PC-9 (cell line): ENCODE measurements at regions not wholly inside any gene's neighbourhood (a gene's known extent, or its start where the extent isn't known, plus 50 kb on each side); places are given as distances from the start of the nearest gene placed in this dataset.

ENCODE experiments used
- BruUV-seq: library from RNA; stranded (reverse); fragments of 400-500 nt; replicated peaks from 2 replicates; lab custom pipeline; 2021; lab: Mats Ljungman, UMichigan
- CTCF ChIA-PET: fragments of 300-600 bp; sonication (Branson Sonifier 250); formaldehyde crosslinking; loops from one replicate; lab custom pipeline; 2022; ENCODE audit warnings: antibody characterized with exemption; lab: Charles Lee
- POLR2A ChIA-PET: fragments of 300-600 bp; sonication (Branson Sonifier 250); formaldehyde crosslinking; loops from one replicate; lab custom pipeline; 2022; ENCODE audit warnings: antibody characterized with exemption; ENCODE audit not compliant: unreplicated experiment; lab: Charles Lee
- DNase-seq, 2 experiments: peaks; one replicate each; pipeline versions ENCODE4 v3.0.0 to v3.0.0-alpha.2; 2015 to 2022; ENCODE audit warnings: mixed read lengths in 1 of 2
- H2AFZ ChIP-seq: fragments of 200-600 bp; sonication (generic); 2 replicates; pipeline ENCODE4 v1.8.1; 2017; ENCODE audit warnings: antibody characterized with exemption
- H3F3A ChIP-seq: fragments of 200-600 bp; sonication (generic); 2 replicates; pipeline ENCODE4 v1.8.1; 2017; ENCODE audit warnings: antibody characterized with exemption, mild to moderate bottlenecking, low read depth; ENCODE audit not compliant: insufficient read depth
- H3K27ac ChIP-seq: fragments of 200-600 bp; sonication (generic); 2 replicates; pipeline ENCODE4 v1.6.1; 2016; ENCODE audit warnings: mixed run types
- H3K27me3 ChIP-seq: fragments of 200-600 bp; sonication (generic); 2 replicates; pipeline ENCODE4 v1.6.1; 2016; ENCODE audit warnings: low read depth, mixed run types; ENCODE audit not compliant: insufficient read depth
- H3K36me3 ChIP-seq: fragments of 200-600 bp; sonication (generic); 2 replicates; pipeline ENCODE4 v1.6.1; 2016; ENCODE audit warnings: low read depth, mixed run types
- H3K4me1 ChIP-seq: fragments of 200-600 bp; sonication (generic); replicated peaks from 2 replicates; pipeline ENCODE4 v1.6.1; 2016; ENCODE audit warnings: mixed run types; ENCODE audit not compliant: insufficient read depth
- H3K4me2 ChIP-seq: fragments of 200-600 bp; sonication (generic); 2 replicates; pipeline ENCODE4 v1.6.1; 2017; ENCODE audit warnings: mixed run types
- H3K4me3 ChIP-seq: fragments of 200-600 bp; sonication (generic); 2 replicates; pipeline ENCODE4 v1.6.1; 2016; ENCODE audit warnings: mixed run types
- H3K79me2 ChIP-seq: fragments of 200-600 bp; sonication (generic); 2 replicates; pipeline ENCODE4 v1.6.1; 2017; ENCODE audit warnings: low read depth, mixed run types
- H3K9me2 ChIP-seq: fragments of 200-600 bp; sonication (generic); 2 replicates; pipeline ENCODE4 v1.8.1; 2017; ENCODE audit warnings: mild to moderate bottlenecking; ENCODE audit not compliant: insufficient read depth
- H3K9me3 ChIP-seq: fragments of 200-600 bp; sonication (generic); 2 replicates; pipeline ENCODE4 v1.8.1; 2016; ENCODE audit warnings: low read depth; ENCODE audit not compliant: insufficient read depth
- H4K20me1 ChIP-seq: fragments of 200-600 bp; sonication (generic); 2 replicates; pipeline ENCODE4 v1.8.1; 2017; ENCODE audit not compliant: insufficient read depth
- EZH2 ChIP-seq: fragments of 200-600 bp; sonication (generic); IDR thresholded peaks from 2 replicates; pipeline ENCODE4 v1.8.0; 2017; ENCODE audit warnings: antibody characterized with exemption, low read depth
- intact Hi-C: fragments of 100-400 bp; cut with micrococcal nuclease; formaldehyde crosslinking; loops from one replicate; pipeline ENCODE4 v1.10.0; 2022; ENCODE audit not compliant: unreplicated experiment
- TF ChIP-seq, protein P1 (sequence below): fragments of 200-600 bp; sonication (generic); conservative IDR thresholded peaks from 2 replicates; pipeline ENCODE4 v1.6.1; 2017; ENCODE audit warnings: mixed run types, antibody characterized with exemption, mild to moderate bottlenecking, moderate library complexity

DNA sequence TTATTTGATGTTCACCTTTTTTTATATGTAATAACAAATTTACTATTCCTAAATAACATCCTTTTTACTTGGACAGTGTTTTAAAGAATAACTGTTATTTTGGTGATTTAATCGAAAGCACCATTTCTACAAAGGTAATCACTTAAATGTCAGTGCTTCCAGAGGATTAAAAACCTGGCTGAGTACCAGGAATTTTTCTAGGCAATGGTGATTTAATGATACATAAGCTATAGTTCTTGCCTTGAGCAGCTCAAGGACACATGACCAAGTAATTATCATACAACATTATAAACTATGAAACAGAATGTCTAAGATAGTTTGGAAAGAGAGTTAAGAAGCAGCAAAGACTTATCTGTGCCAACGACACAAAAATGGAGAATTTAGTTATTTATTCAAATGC, 1291.9 kb upstream of the TENM3 start:
- no peak overlapping the region for H2AFZ ChIP-seq
- no peak for TF ChIP-seq EZH2
- TF ChIP-seq, protein P1, sequence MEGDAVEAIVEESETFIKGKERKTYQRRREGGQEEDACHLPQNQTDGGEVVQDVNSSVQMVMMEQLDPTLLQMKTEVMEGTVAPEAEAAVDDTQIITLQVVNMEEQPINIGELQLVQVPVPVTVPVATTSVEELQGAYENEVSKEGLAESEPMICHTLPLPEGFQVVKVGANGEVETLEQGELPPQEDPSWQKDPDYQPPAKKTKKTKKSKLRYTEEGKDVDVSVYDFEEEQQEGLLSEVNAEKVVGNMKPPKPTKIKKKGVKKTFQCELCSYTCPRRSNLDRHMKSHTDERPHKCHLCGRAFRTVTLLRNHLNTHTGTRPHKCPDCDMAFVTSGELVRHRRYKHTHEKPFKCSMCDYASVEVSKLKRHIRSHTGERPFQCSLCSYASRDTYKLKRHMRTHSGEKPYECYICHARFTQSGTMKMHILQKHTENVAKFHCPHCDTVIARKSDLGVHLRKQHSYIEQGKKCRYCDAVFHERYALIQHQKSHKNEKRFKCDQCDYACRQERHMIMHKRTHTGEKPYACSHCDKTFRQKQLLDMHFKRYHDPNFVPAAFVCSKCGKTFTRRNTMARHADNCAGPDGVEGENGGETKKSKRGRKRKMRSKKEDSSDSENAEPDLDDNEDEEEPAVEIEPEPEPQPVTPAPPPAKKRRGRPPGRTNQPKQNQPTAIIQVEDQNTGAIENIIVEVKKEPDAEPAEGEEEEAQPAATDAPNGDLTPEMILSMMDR = no peak
- no TSS peak for BruUV-seq
- no peaks in the 10 kb centered on the region for H3K79me2 ChIP-seq
- no peaks in the 10 kb centered on the region for H3K36me3 ChIP-seq
- H3F3A ChIP-seq = no peaks in the 10 kb centered on the region
- ChIA-PET CTCF (no interaction called here), POLR2A (interaction anchor here (0.7 kb wide), 1 partner anchor 1558 kb away, joined by 8 read pairs; no protein-coding TSS in a partner anchor)
- no peak for DNase-seq
- H3K9me2 ChIP-seq = no peaks in the 10 kb centered on the region
- H4K20me1 ChIP-seq = no peaks in the 10 kb centered on the region
- intact Hi-C loops = no loop called here
- no peaks in the 10 kb centered on the region for H3K9me3 ChIP-seq
- no peak overlapping the region for H3K4me2 ChIP-seq
- no peak overlapping the region for H3K27ac ChIP-seq
- H3K4me1 ChIP-seq = no peaks in the 10 kb centered on the region
- H3K4me3 ChIP-seq = no peak overlapping the region
- no peaks in the 10 kb centered on the region for H3K27me3 ChIP-seq

DNA sequence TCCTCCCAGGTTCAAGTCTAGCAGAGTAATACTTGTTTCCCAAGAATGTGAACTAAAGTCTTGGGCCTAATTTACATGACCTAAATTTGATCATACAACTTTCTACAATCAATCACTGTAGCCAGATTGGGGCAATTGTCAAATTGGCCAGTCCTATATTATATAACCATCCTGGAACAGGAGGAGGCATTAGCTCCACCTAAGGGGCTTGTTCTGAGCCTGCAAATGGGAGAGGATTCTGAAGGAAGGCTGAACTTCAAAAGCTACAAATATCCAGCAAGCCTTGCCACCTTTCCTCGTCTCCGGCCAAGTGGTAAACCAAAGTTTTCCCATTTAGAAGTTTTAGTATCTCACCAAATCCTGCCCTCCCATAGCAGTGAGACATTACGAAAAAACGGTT, 1289.6 kb upstream of the TENM3 start:
- no peak overlapping the region for H3K4me2 ChIP-seq
- intact Hi-C loops = no loop called here
- BruUV-seq = no TSS peak
- POLR2A ChIA-PET = no interaction called here
- TF ChIP-seq EZH2 = no peak
- TF ChIP-seq, protein P1 = no peak
- no peak overlapping the region for H2AFZ ChIP-seq
- no peak overlapping the region for H3K27ac ChIP-seq
- CTCF ChIA-PET = no interaction called here
- no peaks in the 10 kb centered on the region for H3K36me3 ChIP-seq
- no peaks in the 10 kb centered on the region for H3K79me2 ChIP-seq
- H3K4me1 ChIP-seq = no peaks in the 10 kb centered on the region
- H4K20me1 ChIP-seq = no peaks in the 10 kb centered on the region
- H3K9me3 ChIP-seq = no peaks in the 10 kb centered on the region
- H3K4me3 ChIP-seq = no peak overlapping the region
- no peak for DNase-seq
- no peaks in the 10 kb centered on the region for H3K27me3 ChIP-seq
- H3F3A ChIP-seq = no peaks in the 10 kb centered on the region
- no peaks in the 10 kb centered on the region for H3K9me2 ChIP-seq

DNA sequence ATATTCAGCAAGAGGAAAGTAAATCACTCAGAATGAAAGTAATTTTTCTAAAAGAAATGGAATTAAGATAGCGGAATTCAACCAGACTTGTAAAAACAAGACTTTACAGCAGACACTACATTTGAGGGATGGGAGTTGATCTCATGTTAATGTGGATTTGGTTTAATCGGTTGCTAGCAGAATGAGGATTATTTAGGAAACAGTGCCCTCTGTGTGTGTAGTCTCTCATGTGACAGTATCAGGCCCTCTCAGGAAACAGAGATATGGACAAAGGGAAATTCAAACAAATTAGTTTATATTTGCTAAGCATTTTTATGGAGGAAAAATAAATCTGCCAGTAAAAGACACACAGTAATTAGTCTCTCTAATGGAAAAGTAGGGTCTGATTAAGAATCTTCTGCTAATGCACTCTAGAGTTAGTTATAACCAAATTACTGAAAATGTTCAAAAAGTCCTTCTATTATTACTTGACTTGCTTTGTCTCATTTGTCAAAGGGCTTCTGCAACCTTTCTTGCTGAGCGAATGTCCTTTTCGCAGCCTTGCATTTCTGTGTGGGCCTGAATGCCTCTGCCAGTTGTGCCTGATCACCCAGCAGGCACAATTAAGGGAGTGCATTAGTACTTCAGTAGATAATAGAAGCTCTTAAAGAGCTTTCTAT, 1282.3 kb upstream of the TENM3 start:
- TF ChIP-seq, protein P1 = no peak
- TF ChIP-seq EZH2 = no peak
- ChIA-PET POLR2A (no interaction called here), CTCF (no interaction called here)
- intact Hi-C loops = no loop called here
- Histone ChIP-seq H3K9me2 (no peaks in the 10 kb centered on the region), H3K4me2 (no peak overlapping the region), H3K79me2 (no peaks in the 10 kb centered on the region), H3K4me1 (no peaks in the 10 kb centered on the region), H3K27ac (no peak overlapping the region), H2AFZ (no peak overlapping the region), H3K36me3 (no peaks in the 10 kb centered on the region), H4K20me1 (no peaks in the 10 kb centered on the region), H3F3A (no peaks in the 10 kb centered on the region), H3K27me3 (no peaks in the 10 kb centered on the region), H3K4me3 (no peak overlapping the region), H3K9me3 (no peaks in the 10 kb centered on the region)
- no TSS peak for BruUV-seq
- DNase-seq = no peak
